Activated naive CD8-positive, alpha-beta T cell (primary cell): ENCODE measurements at regions not wholly inside any gene's neighbourhood (a gene's known extent, or its start where the extent isn't known, plus 50 kb on each side); places are given as distances from the start of the nearest gene placed in this dataset.
A peak's percentile ranks its signal among the peaks of the same experiment; 100 is the strongest.
"Not testable (repeated sequence)": the region's sequence is repeated elsewhere in the genome, so short reads cannot be mapped to it uniquely, and the experiment has no call there.

Experiments
- H3K27ac Mint-ChIP-seq: one replicate; pipeline ENCODE4 v1.8.0; 2021; ENCODE audit warnings: mixed read lengths
- H3K27me3 Mint-ChIP-seq: one replicate; pipeline ENCODE4 v1.8.0; 2021; ENCODE audit warnings: mixed read lengths
- H3K36me3 Mint-ChIP-seq: one replicate; pipeline ENCODE4 v1.8.0; 2021; ENCODE audit warnings: mixed read lengths
- H3K4me1 Mint-ChIP-seq: one replicate; pipeline ENCODE4 v1.8.0; 2021; ENCODE audit warnings: low read depth, mixed read lengths
- H3K4me3 Mint-ChIP-seq: one replicate; pipeline ENCODE4 v1.8.0; 2021; ENCODE audit warnings: mild to moderate bottlenecking, mixed read lengths
- H3K9me3 Mint-ChIP-seq: one replicate; pipeline ENCODE4 v1.8.0; 2021; ENCODE audit warnings: low read depth, mixed read lengths

DNA sequence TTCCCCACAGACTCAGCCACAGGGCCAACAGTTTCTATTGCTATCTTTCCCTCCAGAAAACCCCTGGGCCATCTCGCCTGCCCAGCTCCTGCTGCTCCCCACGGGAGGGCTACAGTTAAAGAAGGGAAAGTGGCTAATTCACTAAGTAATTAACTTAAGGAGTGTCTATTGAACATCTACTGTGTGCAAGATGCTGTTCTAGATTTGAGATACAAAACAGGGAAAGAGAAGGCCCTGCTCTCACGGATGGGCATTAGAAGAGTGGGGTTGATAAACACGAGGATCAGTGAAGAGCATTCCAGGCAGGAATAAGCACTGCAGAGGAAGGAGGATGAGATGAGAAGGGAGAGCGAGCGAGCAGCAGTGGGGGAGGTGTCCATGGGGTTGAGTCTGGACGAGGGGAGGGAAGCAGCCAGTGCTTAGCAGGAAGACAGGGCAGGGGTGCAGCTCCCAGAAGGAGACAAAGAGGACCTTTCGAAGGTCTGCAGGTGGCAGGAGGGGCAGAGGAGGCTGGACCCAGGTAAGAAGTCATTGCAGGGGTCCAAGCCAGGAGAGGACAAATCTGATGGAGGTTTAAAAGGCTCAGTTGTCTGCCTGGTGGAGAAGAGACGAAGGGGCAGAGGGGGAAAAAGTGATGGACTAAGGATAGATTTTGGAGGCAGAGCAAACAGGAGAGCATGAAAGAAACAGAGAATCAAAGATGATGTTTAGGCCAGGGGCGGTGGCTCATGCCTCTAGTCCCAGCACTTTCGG lies 64.7 kb downstream of the KLF15 start:
- H3K9me3 Mint-ChIP-seq, result no peaks in the 10 kb centered on the region
- no peak overlapping the region for H3K27ac Mint-ChIP-seq

DNA sequence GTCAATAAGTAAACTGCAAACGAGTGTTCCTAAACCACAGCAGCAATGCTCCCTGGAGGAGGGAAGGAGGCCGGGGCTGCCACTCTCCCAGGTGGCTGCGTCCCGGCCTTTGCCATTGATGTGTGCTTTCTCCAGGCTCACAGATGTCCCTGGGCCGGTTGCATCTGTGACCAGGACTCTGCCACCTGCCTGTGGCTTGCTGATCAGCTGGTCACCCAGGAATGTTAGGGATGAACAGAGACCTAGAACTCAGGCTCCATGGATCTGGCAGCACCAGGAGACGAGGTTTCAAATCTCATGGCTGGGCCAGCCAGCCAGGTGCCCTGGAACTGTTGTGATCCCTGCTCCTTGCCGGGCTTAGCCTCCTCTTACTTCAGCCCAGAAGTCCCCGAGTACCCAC lies 65.7 kb downstream of the KLF15 start:
- Mint-ChIP-seq H3K9me3 (no peaks in the 10 kb centered on the region), H3K4me3 (no peak overlapping the region), H3K27me3 (peaks cover 18% of the 10 kb centered on the region), H3K36me3 (no peaks in the 10 kb centered on the region), H3K27ac (no peak overlapping the region), H3K4me1 (peaks cover 4% of the 10 kb centered on the region)

More for the DNA sequence above, 64.7 kb downstream of the KLF15 start:
- Mint-ChIP-seq H3K4me1 (peaks cover 4% of the 10 kb centered on the region), H3K36me3 (no peaks in the 10 kb centered on the region), H3K27me3 (peaks cover 14% of the 10 kb centered on the region), H3K4me3 (no peak overlapping the region)

DNA sequence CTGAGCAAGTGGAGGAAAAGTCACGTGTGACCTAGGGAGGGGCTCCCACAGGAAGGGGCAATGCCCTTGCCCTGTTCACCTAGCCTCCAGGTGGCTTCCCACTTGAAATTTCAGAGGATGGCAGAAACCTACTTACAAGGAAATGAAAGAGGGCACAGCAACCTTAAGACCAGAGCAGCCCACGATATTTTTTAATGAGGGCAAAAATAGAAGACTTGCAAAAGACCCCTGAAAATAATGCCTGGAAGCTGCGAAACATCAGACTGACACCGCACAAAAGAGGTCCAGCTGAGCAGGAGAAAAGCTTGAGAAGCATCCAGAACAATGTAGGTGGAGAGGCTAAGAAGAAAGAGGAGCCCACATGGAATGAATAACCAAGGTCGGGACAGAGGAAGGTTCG lies 66.1 kb downstream of the KLF15 start:
- H3K36me3 Mint-ChIP-seq, result no peaks in the 10 kb centered on the region
- H3K27me3 Mint-ChIP-seq, result peaks cover 19% of the 10 kb centered on the region
- H3K4me3 Mint-ChIP-seq, result no peak overlapping the region
- peaks cover 4% of the 10 kb centered on the region for H3K4me1 Mint-ChIP-seq
- H3K27ac Mint-ChIP-seq, result no peak overlapping the region
- H3K9me3 Mint-ChIP-seq, result no peaks in the 10 kb centered on the region

DNA sequence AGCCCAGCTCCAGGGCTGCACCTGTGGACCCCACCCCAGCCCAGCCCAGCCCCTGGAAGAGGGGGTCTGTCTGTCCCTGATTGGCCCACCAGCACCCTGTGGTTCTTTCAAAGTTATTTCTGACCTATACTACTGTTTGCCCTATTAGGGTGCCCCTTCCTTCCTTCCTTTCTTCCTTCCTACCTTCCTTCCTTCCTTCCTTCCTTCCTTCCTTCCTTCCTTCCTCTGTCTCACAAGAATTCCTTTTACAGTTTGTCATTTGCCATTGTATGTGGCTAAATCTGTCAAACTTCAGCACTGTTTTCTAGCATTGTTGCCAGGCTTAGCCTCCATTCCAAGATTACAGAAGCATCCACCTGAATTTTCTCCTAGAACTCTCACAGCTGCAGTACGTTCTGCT lies 66.9 kb downstream of the KLF15 start:
- Mint-ChIP-seq H3K4me1 (peaks cover 4% of the 10 kb centered on the region), H3K27ac (no peak overlapping the region), H3K27me3 (peaks cover 19% of the 10 kb centered on the region), H3K36me3 (no peaks in the 10 kb centered on the region), H3K4me3 (no peak overlapping the region), H3K9me3 (no peaks in the 10 kb centered on the region)

DNA sequence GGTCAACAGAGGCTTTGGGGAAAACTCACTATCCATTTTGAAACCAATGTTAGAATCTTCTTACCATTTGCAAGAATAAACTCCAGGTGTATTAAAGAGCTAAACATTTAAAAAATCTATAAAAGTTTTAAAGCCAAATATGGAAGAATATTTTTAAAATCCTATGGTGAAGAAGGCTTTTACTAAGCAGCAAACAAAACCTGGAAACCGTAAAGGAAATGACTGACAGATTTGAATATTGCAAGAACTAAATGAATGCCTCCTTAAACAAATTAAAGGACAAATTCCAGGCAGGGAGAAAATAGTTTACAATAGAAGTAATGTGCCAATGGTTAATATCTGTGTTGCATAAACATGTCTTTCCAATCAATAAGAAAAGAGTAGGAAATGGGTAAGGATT lies 68.1 kb downstream of the KLF15 start:
- no peak overlapping the region for H3K4me3 Mint-ChIP-seq
- peaks cover 19% of the 10 kb centered on the region for H3K27me3 Mint-ChIP-seq
- no peaks in the 10 kb centered on the region for H3K9me3 Mint-ChIP-seq
- no peak overlapping the region for H3K27ac Mint-ChIP-seq
- peaks cover 4% of the 10 kb centered on the region for H3K4me1 Mint-ChIP-seq
- no peaks in the 10 kb centered on the region for H3K36me3 Mint-ChIP-seq

DNA sequence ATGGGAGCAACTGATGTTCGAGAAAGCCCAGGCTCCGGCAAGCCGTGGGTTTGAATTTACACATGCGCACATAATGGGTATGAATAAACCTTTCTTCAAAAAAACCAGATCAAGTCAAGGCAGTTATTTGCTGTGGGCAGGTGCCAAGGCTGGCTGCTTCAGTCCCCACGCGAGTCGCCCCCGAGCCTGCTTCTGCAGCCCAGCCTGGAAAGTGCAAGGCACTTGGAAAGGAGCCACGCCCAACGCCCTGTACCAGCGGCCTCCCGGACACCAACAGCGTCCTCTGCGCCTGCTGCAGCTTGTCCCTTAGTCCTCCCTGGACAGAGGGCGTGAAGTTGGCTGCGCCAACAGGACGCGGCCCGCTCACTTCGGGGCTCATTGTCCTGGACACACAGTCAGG lies 68.9 kb downstream of the KLF15 start:
- Mint-ChIP-seq H3K9me3 (no peaks in the 10 kb centered on the region), H3K4me1 (peaks cover 4% of the 10 kb centered on the region), H3K27me3 (peaks cover 22% of the 10 kb centered on the region), H3K4me3 (no peak overlapping the region), H3K36me3 (no peaks in the 10 kb centered on the region), H3K27ac (no peak overlapping the region)

DNA sequence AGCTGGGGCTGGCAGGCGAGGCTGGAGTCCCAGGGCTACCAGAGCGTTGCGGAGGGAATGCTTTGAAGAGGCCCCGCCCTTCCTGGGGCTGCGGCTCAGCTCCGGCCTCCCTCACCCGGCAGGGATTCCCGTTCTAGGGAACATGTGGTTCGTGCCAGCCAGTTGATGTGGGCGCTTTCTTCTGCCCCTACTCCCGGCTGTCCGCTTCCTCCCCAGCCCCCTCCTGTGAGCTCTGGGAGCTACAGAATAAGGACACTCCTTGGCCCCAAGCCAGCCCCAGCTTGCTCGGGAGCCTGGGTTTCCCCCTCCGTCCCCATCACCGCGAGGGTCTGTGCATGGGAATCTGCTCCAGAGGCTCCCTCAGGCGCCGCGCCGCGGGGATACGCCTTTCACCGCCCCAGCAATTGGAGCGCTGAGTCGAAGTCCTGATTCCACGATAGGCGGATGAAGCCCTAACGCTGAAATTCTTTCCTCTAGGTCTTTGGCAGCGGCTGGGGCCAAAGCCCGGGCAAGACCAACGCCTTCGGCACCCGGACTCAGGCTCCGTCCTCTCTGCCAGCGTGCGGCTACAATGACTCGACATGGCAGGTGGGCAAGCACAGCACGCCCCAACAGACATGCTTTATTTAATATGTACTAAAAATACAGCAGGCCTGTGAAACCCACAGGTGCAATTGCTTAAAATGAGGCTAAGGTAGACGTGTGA lies 69.5 kb downstream of the KLF15 start:
- Mint-ChIP-seq H3K36me3 (no peaks in the 10 kb centered on the region), H3K27me3 (peaks cover 25% of the 10 kb centered on the region), H3K4me1 (peaks cover 4% of the 10 kb centered on the region), H3K27ac (no peak overlapping the region), H3K9me3 (no peaks in the 10 kb centered on the region), H3K4me3 (peak overlapping the region; percentile 23)

DNA sequence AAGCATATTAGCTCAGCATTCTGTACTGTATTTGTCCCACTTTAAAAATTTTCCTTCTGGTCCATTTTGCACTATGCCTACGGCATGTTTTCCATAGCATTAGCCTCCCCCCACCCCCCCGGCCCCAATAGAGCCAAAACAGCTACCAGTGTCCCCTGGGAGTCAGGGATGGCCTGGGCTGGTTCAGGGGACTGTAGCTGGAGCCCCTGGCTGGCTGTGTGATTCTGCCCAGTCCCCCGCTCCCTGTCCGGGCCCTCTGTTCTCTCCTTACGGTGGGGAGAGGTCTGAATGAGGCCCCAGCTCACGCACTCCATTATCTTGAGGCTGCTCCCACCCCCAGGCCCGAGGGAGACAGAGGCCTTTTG lies 70.1 kb downstream of the KLF15 start:
- peaks cover 29% of the 10 kb centered on the region for H3K27me3 Mint-ChIP-seq
- H3K27ac Mint-ChIP-seq, result no peak overlapping the region
- no peaks in the 10 kb centered on the region for H3K9me3 Mint-ChIP-seq
- H3K36me3 Mint-ChIP-seq, result no peaks in the 10 kb centered on the region
- H3K4me3 Mint-ChIP-seq, result no peak overlapping the region
- peaks cover 4% of the 10 kb centered on the region for H3K4me1 Mint-ChIP-seq

DNA sequence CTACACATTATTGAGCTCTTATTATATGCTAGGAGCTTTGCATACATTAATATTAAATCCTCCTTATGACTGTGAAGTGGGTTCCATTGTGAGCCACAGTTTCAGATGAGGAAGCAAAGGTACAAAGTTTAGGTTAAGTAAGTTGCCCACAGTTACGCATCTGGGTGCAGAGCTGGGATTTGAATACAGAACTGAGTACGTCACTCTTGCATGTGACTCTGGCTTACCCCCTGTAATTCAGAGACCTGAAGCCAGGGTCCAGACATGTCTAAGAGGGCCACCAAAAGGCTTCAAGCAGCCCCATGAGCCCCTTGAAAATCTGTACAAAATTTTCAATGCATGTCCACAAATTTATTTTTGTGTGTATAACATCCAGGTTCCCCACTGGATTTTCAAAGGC lies 71.8 kb downstream of the KLF15 start:
- peaks cover 4% of the 10 kb centered on the region for H3K4me1 Mint-ChIP-seq
- H3K27ac Mint-ChIP-seq, result no peak overlapping the region
- H3K36me3 Mint-ChIP-seq, result no peaks in the 10 kb centered on the region
- H3K27me3 Mint-ChIP-seq, result peaks cover 27% of the 10 kb centered on the region
- H3K9me3 Mint-ChIP-seq, result no peaks in the 10 kb centered on the region
- no peak overlapping the region for H3K4me3 Mint-ChIP-seq

DNA sequence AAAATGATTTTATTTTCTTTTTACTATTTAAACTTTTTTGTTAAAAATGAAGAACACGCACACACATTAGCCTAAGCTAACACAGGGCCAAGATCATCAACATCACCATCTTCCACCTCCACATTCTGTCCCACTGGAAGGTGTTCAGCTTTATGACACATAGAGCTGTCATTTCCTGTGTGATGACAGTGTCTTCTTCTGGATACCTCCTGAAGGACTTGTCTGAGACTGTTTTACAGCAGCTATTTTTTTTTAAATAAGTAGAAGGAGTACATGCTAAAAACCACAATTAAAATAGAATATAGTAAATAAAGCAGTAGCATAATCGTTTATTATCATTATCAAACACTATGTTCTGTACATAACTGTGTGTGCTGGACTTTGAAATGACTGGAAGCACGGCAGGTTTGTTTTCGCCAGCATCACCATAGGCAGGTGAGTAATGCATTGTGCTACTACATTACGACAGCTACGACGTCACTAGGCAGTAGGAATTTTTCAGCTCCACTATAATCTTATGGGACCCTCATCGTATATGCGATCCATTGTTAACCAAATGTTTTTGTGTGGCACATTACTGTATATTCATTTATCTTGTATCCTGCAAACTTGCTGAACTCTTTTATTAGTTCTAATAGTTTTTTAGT lies 72.8 kb downstream of the KLF15 start:
- no peaks in the 10 kb centered on the region for H3K36me3 Mint-ChIP-seq
- no peaks in the 10 kb centered on the region for H3K9me3 Mint-ChIP-seq
- peaks cover 25% of the 10 kb centered on the region for H3K27me3 Mint-ChIP-seq
- peaks cover 4% of the 10 kb centered on the region for H3K4me1 Mint-ChIP-seq
- no peak overlapping the region for H3K27ac Mint-ChIP-seq
- no peak overlapping the region for H3K4me3 Mint-ChIP-seq

DNA sequence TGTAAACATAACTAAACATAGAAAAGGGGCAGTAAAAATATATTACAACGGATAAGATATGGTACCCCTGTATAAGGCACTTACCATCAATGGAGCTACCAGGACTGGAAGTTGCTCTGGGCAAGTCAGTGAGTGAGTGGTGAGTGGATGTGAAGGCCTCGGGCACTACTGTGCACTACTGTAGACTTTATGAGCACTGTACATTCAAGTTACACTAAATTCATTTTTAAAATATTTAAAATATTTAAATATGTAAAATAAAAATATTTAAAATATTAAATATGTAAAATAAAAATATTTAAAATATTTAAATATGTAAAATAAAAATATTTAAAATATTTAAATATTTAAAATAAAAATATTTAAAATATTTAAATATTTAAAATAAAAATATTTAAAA lies 73.6 kb downstream of the KLF15 start:
- H3K27ac Mint-ChIP-seq, H3K4me1 Mint-ChIP-seq, H3K36me3 Mint-ChIP-seq, H3K9me3 Mint-ChIP-seq, H3K4me3 Mint-ChIP-seq: not testable (repeated sequence)
- H3K27me3 Mint-ChIP-seq, result peaks cover 22% of the 10 kb centered on the region

DNA sequence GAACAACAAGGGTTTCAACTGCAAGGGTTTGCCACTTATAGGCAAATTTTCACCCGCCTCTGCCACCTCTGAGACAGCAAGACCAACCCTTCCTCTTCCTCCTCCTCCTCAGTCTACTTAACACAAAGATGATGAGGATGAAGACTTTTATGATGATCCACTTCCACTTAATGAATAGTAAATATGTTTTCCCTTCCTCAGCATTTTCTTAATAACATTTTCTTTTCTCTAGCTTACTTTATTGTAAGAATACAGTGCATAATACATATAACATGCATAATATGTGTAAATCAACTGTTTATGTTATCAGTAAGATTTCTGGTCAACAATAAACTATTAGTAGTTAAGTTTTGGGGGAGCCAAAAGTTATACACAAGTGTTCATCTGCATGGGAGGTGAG lies 77.4 kb downstream of the KLF15 start:
- Mint-ChIP-seq H3K27me3 (peaks cover 21% of the 10 kb centered on the region), H3K9me3 (no peaks in the 10 kb centered on the region)

DNA sequence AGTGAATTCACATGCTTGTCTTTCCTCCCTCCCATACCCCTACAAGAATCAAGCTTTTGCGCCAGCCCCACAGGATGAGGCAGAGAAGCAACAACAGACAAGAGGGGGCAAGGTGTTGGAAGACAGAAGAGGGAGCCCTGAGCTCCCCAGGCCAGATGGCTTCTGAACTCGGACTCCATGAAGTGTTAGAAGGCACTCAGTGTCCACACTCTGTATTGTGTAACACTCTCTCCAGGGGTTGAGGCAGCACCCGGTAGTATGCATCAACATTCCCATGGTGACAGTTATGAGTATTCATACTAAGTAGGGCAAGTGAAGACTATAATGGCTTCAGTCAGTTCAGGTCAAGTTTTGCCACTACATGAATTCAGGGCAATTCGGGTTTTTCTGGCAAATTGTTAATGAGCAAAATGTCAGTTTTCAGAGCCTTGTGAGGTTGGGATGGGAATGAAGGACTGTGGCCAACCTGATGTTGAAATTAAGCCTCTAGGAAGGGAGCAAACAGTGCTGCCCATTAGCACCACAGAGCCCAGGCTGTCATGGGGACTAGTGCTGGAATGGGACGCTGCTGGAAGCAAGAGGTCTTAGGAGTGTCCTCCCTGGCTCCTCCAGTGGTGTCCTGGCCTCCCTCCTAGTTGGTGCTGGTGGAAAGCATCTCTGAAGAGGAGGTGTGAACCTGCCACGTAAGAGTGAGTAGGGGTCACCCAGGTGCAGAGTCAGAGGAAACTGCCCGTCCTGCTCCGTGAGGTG lies 79.4 kb downstream of the KLF15 start:
- no peaks in the 10 kb centered on the region for H3K4me1 Mint-ChIP-seq
- H3K4me3 Mint-ChIP-seq, result no peak overlapping the region
- H3K27me3 Mint-ChIP-seq, result peaks cover 20% of the 10 kb centered on the region
- no peaks in the 10 kb centered on the region for H3K9me3 Mint-ChIP-seq
- no peaks in the 10 kb centered on the region for H3K36me3 Mint-ChIP-seq
- H3K27ac Mint-ChIP-seq, result no peak overlapping the region

More for the DNA sequence above, 77.4 kb downstream of the KLF15 start:
- no peak overlapping the region for H3K4me3 Mint-ChIP-seq
- H3K4me1 Mint-ChIP-seq, result no peaks in the 10 kb centered on the region
- H3K36me3 Mint-ChIP-seq, result no peaks in the 10 kb centered on the region
- H3K27ac Mint-ChIP-seq, result no peak overlapping the region

DNA sequence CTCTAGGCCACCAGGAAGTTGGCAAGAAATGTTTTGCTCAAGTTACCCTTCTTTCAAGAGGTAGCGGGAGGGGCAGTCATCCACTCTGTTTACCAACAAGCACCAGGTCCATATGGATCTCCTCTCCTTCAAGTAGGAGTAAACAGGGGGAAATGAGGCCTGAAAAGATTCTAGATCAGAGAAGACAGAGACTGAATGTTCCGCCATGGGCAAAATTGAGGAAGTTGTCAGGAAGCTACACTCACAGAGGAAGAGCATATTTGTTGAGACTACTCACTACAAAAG lies 81.6 kb downstream of the KLF15 start:
- H3K4me1 Mint-ChIP-seq, result no peaks in the 10 kb centered on the region
- H3K4me3 Mint-ChIP-seq, result no peak overlapping the region
- no peak overlapping the region for H3K27ac Mint-ChIP-seq
- no peaks in the 10 kb centered on the region for H3K36me3 Mint-ChIP-seq
- H3K9me3 Mint-ChIP-seq, result no peaks in the 10 kb centered on the region
- H3K27me3 Mint-ChIP-seq, result peaks cover 17% of the 10 kb centered on the region
